NCI-H2107 treated with DMSO at 0.1 percent for 48 hours (cell line): ENCODE measurements at regions not wholly inside any gene's neighbourhood (a gene's known extent, or its start where the extent isn't known, plus 50 kb on each side); places are given as distances from the start of the nearest gene placed in this dataset.
"Not testable (repeated sequence)": the region's sequence is repeated elsewhere in the genome, so short reads cannot be mapped to it uniquely, and the experiment has no call there.

Source experiments
- DNase-seq: peaks from one replicate; lab custom pipeline; 2025; ENCODE audit not compliant: unreplicated experiment; lab: John Stamatoyannopoulos, UW

GRCh38 chr5:27216367-27216950 is 178.1 kb upstream of the CDH9 start:
- DNase-seq = no peak

DNA sequence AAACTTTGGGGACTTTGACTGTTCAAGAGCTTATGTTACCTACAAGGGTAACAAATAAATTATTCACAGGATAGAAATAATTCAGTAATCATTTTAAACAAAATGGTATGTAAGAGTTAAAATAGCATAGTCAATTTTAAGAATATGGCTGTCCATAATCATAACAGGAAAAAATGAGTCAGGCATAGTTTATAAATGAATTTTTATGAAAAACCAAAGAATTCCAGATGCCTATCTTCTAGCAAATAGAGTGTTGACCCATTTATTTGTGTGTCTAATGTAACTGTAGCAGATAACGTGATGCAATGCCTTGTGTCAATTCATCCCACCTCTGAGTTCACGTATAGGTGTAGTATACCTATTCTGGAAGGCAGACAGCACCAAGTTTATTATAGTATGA is 169.7 kb upstream of the CDH9 start:
- no peak for DNase-seq

- DNase-seq = no peak
Observed at GRCh38 chr5:27191786-27192510, 153.6 kb upstream of the CDH9 start.

DNA sequence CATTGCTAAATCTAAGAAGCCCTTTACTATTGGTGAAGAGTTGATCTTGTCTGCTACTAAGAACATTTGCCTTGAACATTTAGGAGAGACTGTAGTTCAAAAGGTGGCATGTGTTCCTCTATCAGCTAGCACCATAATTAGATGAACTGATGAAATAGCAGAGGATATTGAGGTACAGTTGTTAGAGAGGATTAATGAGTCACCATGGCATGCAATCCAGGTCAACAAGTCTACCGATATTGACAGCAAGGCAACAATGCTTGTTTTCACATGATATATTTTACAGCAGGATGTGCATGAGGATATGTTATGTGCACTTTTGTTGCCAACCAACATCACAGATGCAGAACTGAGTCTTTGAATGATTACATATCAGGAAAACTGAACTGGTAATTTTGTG is 134.3 kb upstream of the CDH9 start:
- no peak for DNase-seq

GRCh38 chr5:27171761-27172261 is 133.4 kb upstream of the CDH9 start:
- DNase-seq = no peak

DNA sequence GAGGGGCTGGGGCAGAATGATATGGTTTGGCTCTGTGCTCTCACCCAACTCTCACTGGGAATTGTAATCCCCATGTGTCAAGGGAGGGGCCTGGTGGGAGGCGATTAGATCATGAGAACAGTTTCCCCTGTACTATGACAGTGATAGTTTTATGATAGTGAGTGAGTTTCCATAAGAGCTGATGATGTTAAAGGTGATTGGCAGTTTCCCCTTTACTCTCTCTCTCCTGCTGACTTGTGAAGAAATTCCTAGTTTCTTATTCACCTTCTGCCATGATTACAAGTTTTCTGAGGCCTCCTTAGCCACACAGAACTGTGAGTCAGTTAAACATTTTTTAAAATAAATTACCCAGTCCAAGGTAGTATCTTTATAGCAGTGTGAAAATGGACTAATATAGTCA is 120.4 kb upstream of the CDH9 start:
- no peak for DNase-seq

DNA sequence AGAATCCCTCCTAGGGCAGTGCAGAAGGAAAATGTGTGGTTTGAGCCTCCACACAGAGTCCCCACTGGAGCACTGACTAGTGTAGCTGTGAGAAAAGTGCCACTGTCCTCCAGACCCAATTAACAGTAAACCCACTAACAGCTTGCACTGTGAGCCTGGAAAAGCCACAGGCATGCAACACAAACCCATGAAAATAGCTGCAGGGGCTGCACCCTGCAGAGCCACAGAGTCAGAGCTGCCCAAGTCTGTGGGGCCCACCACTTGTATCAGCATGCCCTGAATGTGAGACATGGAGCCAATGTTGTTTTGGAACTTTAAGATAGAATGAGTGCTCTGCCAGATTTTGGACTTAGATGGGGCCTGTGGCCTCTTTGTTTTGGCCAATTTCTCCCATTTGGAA is 119.8 kb upstream of the CDH9 start:
- no peak for DNase-seq

GRCh38 chr5:27144456-27144855 is 106.1 kb upstream of the CDH9 start:
- no peak for DNase-seq

DNA sequence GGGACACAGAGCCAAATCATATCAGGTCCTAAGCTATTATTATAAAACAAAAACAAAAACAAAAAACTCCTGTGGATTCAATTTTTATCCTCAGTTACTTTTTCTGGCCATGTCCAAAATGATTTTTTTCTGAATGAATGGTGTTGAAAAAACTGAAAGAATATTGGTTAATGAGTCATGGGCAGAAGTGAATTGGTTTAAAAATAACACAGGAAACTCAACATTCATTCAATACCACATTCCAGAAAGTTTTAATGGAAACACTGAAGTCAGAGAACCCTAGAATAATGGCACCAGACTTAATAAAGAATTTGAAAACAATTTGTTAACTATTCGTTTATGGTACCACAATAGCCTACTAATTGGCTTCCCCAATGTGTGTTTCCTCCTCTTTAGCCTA is 102.4 kb upstream of the CDH9 start:
- DNase-seq = no peak

DNA sequence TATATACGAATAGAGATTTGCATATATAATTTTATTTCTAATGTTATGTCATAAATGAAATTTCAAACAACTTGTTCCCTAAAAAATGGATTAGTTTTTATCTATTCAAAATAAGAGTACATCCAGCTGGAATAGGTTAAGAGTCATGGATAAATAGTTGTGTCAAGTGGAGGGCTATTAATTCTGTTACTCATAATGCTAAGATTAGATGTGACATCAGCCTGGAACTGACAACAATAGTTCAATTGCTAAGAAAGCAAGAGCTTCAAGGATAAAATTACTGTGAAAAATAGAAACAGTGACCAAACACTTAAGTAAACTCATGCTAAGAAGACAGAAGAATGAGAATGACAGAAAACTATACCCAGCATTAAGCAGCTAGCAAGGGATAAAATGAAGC is 92.2 kb upstream of the CDH9 start:
- DNase-seq = no peak

DNA sequence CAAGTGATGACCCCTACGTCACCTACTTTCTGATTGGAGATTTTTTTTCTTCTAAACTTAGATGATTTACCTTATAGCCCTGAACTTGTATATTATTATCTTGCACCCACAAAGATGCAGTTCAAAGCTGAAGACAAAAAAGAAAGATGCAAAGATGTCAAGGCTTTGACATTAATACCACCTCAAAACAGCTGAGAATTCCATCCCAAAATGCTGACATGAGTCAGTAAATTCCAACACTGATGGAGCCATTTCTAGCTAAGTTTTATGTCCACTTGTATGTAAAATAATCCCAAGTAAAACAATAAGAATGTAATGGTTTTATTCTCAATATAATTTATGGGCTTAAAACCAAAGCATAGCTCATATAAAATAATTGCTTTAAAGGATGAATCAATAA is 91.5 kb upstream of the CDH9 start:
- no peak for DNase-seq

DNA sequence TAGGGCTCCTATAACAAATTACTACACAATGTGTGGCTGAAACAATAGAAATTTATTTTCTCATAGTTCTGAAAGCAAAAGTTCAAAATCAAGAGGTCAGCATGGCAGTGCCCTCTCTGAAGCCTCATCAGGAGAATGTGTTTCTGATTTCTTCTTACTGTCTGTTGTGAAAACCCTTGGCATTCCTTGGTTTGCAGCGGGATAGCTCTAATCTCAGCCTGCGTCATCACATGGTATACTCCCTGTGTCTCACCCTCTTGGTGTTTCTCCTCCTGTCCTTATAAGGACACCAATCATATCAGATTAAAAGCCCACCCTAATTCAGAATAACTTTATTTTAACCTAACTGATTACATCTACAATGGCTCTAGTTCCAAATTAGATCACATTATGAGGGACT is 87.5 kb upstream of the CDH9 start:
- DNase-seq = no peak

DNA sequence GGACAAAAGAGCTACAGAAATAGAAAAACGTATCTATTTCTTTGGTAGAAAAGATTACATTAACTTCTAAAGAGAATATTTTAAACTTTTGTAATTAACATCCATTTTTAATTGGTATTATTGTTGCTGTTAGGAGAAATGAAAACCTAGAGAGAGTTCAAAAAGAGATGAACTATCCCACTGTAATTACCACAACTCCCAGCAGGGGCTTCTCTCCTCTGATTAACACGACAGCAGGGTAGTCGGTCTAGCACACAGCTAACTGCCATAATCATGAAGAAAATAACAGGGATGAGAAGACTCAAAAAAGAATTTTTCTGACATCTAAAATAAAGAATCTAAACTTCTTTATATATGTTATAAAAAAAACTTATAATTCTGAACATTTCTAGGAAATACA is 86.2 kb upstream of the CDH9 start:
- no peak for DNase-seq

DNA sequence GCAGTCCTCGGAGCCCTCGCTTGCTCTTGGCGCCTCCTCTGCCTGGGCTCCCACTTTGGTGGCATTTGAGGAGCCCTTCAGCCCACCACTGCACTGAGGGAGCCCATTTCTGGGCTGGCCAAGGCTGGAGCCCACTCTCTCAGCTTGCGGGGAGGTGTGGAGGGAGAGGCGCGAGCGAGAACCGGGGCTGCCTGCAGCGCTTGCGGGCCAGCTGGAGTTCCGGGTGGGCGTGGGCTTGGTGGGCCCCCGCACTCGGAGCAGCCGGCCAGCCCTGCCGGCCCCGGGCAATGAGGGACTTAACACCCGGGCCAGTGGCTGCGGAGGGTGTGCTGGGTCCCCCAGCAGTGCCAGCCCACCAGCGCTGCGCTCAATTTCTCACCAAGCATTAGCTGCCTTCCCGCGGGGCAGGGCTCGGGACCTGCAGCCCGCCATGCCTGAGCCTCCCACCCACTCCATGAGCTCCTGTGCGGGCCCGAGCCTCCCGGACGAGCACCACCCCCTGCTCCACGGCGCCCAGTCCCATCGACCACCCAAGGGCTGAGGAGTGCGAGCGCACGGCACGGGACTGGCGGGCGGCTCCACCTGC is 81.4 kb upstream of the CDH9 start:
- not testable (repeated sequence) for DNase-seq

- no peak for DNase-seq
Observed at GRCh38 chr5:27103486-27103885, 65.1 kb upstream of the CDH9 start.

GRCh38 chr5:27095761-27096160 is 57.4 kb upstream of the CDH9 start:
- DNase-seq = not testable (repeated sequence)

DNA sequence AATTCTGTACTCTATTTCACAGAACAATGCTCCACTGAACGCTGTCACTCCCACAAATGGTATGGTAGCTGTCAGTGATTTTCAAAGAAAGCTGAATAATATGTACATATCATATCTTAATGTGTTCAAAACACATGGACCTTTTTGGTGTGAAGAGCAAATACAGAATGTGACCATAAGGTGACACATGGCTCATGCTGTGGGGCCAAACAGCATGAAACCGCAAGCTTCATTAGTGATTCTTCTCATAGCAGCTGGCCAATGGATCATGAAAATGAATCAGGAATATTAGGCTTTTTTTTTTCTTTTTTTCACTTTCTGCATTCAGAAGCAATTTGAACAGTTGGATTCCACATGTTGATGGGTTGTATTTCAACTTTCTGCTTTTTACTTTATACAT is 54.9 kb upstream of the CDH9 start:
- no peak for DNase-seq

DNA sequence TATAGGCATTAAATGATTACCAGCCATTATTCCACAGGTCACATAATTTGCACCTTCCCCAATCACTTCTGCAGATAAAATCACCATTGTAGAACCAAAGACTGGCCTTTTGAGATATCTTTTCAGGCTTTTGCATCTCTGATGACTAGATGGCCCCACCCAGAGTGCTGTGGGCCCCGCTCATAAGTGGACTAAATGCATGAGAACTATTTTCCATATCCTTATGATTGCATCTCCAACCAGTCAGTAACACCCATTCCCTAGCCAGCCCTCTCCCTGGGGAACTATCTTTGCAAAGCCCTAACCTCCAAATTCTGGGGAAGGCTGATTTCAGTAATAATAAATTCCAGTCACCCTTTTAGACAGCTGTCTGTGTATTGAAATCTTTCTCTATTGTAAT is 53.5 kb upstream of the CDH9 start:
- no peak for DNase-seq

DNA sequence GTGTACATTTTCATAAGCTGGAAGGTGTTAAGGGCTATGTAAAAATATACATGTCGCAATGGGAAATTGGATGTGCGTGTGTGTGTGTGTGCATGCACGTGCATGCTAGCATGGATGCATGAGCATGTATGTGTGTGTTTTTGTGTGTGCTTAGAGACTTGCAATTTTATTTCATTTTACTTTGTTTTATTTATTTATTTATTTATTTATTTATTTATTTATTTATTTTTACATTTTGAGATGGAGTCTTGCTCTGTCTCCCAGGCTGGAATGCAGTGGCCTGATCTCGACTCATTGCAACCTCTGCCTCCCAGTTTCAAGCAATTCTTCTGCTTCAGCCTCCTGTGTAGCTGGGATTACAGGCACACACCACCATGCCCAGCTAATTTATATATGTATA is 50.4 kb upstream of the CDH9 start:
- DNase-seq = not testable (repeated sequence)
